K562 (cell line): ENCODE measurements at regions not wholly inside any gene's neighbourhood (a gene's known extent, or its start where the extent isn't known, plus 50 kb on each side); places are given as distances from the start of the nearest gene placed in this dataset.

Source experiments
- ATAC-seq: fragments of 200-7000 bp; cut with Tn5 transposase; 3 replicates; pipeline ENCODE4 v1.9.1; 2020; ENCODE audit warnings: moderate library complexity
- BruUV-seq: library from RNA; stranded (reverse); fragments of 400-500 nt; replicated peaks from 2 replicates; lab custom pipeline; 2021; lab: Mats Ljungman, UMichigan
- CTCF ChIA-PET: fragments of 300-600 bp; formaldehyde crosslinking; extraction: SDS; loops from one replicate; lab custom pipeline; 2021; ENCODE audit warnings: low intra/inter-chr PET ratio; lab: Yijun Ruan, JAX
- POLR2A ChIA-PET: fragments of 300-600, 350-650 bp; sonication (Branson Sonifier 250); formaldehyde crosslinking; extraction: SDS; loops from one replicate; lab custom pipeline; 2021; ENCODE audit warnings: antibody characterized with exemption, inconsistent platforms; lab: Yijun Ruan, JAX
- DNase-seq, 4 experiments: peaks; one replicate each; pipeline versions ENCODE4 v3.0.0 to v3.0.0-alpha.2; 2011 to 2018; ENCODE audit warnings: low spot score in 3 of 4, mixed read lengths in 3 of 4; ENCODE audit errors: extremely low read depth in 1 of 4
- FAIRE-seq: peaks from 2 replicates; lab custom pipeline; 2011; peaks lifted over from hg19 to GRCh38; lab: Jason Lieb, UNC
- H2AFZ ChIP-seq: 2 replicates; pipeline ENCODE4 v1.6.0; 2011; ENCODE audit warnings: low read depth, low read length, control low read depth, inconsistent platforms
- H3K27ac ChIP-seq: fragments of 200-600 bp; 3 replicates; pipeline ENCODE4 v1.8.0; 2011; ENCODE audit warnings: low read depth, mild to moderate bottlenecking, control low read depth, inconsistent platforms, low read length, moderate library complexity, mixed read lengths; ENCODE audit errors: extremely low read depth
- H3K27me3 ChIP-seq, 2 experiments: fragments of 300-600 bp in 1 of 2; 2 replicates in 1 of 2; 3 replicates in 1 of 2; pipeline versions ENCODE4 v1.6.0 to v1.8.0; 2011; ENCODE audit warnings: inconsistent platforms in 2 of 2, low read length in 2 of 2, mild to moderate bottlenecking in 1 of 2, mixed read lengths in 1 of 2, moderate library complexity in 1 of 2; ENCODE audit not compliant: control insufficient read depth in 2 of 2, insufficient read depth in 2 of 2
- H3K36me3 ChIP-seq: fragments of 300-600 bp; 3 replicates; pipeline ENCODE4 v1.8.0; 2011; ENCODE audit warnings: mild to moderate bottlenecking, low read length, inconsistent platforms; ENCODE audit not compliant: control insufficient read depth, insufficient read depth
- H3K4me1 ChIP-seq, 2 experiments: fragments of 200-600 bp in 1 of 2; replicated peaks in 1 of 2; 2 replicates in 1 of 2; 3 replicates in 1 of 2; pipeline versions ENCODE4 v1.5.1 to v1.8.0; 2011; ENCODE audit warnings: inconsistent platforms in 2 of 2, low read length in 2 of 2, mild to moderate bottlenecking in 1 of 2, mixed read lengths in 1 of 2, moderate library complexity in 1 of 2; ENCODE audit not compliant: control insufficient read depth in 2 of 2, insufficient read depth in 2 of 2
- H3K4me2 ChIP-seq: 2 replicates; pipeline ENCODE4 v1.6.1; 2011; ENCODE audit warnings: low read length, control low read depth, inconsistent platforms, mixed read lengths; ENCODE audit not compliant: insufficient read depth
- H3K4me3 ChIP-seq: fragments of 200-600 bp; sonication (generic), shearing (Covaris generic); 2 replicates; pipeline ENCODE4 v1.5.1; 2016; ENCODE audit warnings: control low read depth, inconsistent platforms
- H3K79me2 ChIP-seq: fragments of 200-600 bp; 3 replicates; pipeline ENCODE4 v1.8.0; 2011; ENCODE audit warnings: low read length, inconsistent platforms; ENCODE audit not compliant: control insufficient read depth, insufficient read depth
- H3K9ac ChIP-seq, 2 experiments: 2 replicates each; pipeline versions ENCODE4 v1.6.0 to v1.6.1; 2011; ENCODE audit warnings: low read depth in 2 of 2, low read length in 2 of 2, control low read depth in 1 of 2, inconsistent platforms in 1 of 2, mild to moderate bottlenecking in 1 of 2, mixed read lengths in 1 of 2; ENCODE audit not compliant: insufficient read depth in 1 of 2
- H3K9me1 ChIP-seq: one replicate; pipeline ENCODE4 v1.6.0; 2011; ENCODE audit warnings: inconsistent platforms, mild to moderate bottlenecking, low read length, moderate library complexity; ENCODE audit not compliant: control insufficient read depth, insufficient read depth
- H3K9me3 ChIP-seq: replicated peaks from 2 replicates; pipeline ENCODE4 v1.5.1; 2011; ENCODE audit warnings: low read depth, low read length, inconsistent platforms; ENCODE audit not compliant: control insufficient read depth, insufficient read depth
- H4K20me1 ChIP-seq: replicated peaks from 2 replicates; pipeline ENCODE4 v1.6.1; 2011; ENCODE audit warnings: low read length, inconsistent platforms, mixed read lengths; ENCODE audit not compliant: control insufficient read depth, insufficient read depth
- CCAR2 ChIP-seq: fragments of 200-400 bp; formaldehyde crosslinking; IDR thresholded peaks from 2 replicates; pipeline ENCODE4 v1.6.1; 2017; ENCODE audit warnings: mild to moderate bottlenecking, low read depth, low read length
- GATAD2A ChIP-seq: fragments of 450-650 bp; IDR thresholded peaks from 2 replicates; pipeline ENCODE4 v1.6.1; 2017
- HIVEP1 ChIP-seq: fragments of 250-450 bp; sonication (Bioruptor Pico); IDR thresholded peaks from 2 replicates; pipeline ENCODE4 v1.4.0; 2020; ENCODE audit warnings: mild to moderate bottlenecking
- KDM4B ChIP-seq, 2 experiments: fragments of 450-650 bp in 1 of 2; sonication (generic) in 1 of 2; IDR thresholded peaks; 2 replicates each; pipeline ENCODE4 v1.6.1; 2016 to 2017; ENCODE audit warnings: borderline replicate concordance in 2 of 2, antibody characterized with exemption in 1 of 2, low read depth in 1 of 2, mild to moderate bottlenecking in 1 of 2
- PPARD ChIP-seq: fragments of 250-450 bp; sonication (Bioruptor Pico); IDR thresholded peaks from 2 replicates; pipeline ENCODE4 v1.8.0; 2022; ENCODE audit warnings: inconsistent platforms, mild to moderate bottlenecking, moderate library complexity
- SMARCA4 ChIP-seq: fragments of 450-650 bp; IDR thresholded peaks from 2 replicates; pipeline ENCODE4 v1.6.1; 2016
- SMARCC2 ChIP-seq: fragments of 450-650 bp; IDR thresholded peaks from 2 replicates; pipeline ENCODE4 v1.6.1; 2017; ENCODE audit warnings: antibody characterized with exemption, moderate library complexity, mild to moderate bottlenecking, low read depth
- U2AF2 ChIP-seq: fragments of 200-400 bp; formaldehyde crosslinking; optimal IDR thresholded peaks from 2 replicates; pipeline ENCODE3; 2017; ENCODE audit warnings: low read depth, mild to moderate bottlenecking, low read length
- in situ Hi-C: fragments of 300-500 bp; cut with MboI; formaldehyde crosslinking; loops from 4 replicates; pipeline ENCODE4 v1.15.0; 2018; ENCODE audit warnings: inconsistent platforms, mixed read lengths
- intact Hi-C: fragments of 100-400 bp; cut with micrococcal nuclease; formaldehyde crosslinking; loops from 2 replicates; pipeline ENCODE4 v1.14.2; 2022
- TF ChIP-seq, protein P1 (sequence below): fragments of 450-650 bp; formaldehyde crosslinking; IDR thresholded peaks from 2 replicates; pipeline ENCODE4 v1.4.0; 2020; ENCODE audit warnings: mild to moderate bottlenecking, moderate library complexity
- TF ChIP-seq, protein P2 (sequence below), 3 experiments: fragments of 200-800 bp in 1 of 3; fragments of 250-450 bp in 1 of 3; fragments of 450-650 bp in 1 of 3; sonication (Bioruptor Pico) in 1 of 3; sonication (Bioruptor generic) in 1 of 3; formaldehyde crosslinking in 1 of 3; IDR thresholded peaks; 2 replicates each; pipeline versions ENCODE4 v1.6.1 to v1.8.0; 2016 to 2022; ENCODE audit warnings: mild to moderate bottlenecking in 2 of 3, missing genetic modification characterization in 2 of 3, missing compliant biosample characterization in 1 of 3, moderate library complexity in 1 of 3
- TF ChIP-seq, protein P3 (sequence below): sonication (generic); formaldehyde crosslinking; IDR thresholded peaks from 2 replicates; pipeline ENCODE4 v1.8.0; 2022; ENCODE audit warnings: mild to moderate bottlenecking, missing genetic modification reagents

DNA sequence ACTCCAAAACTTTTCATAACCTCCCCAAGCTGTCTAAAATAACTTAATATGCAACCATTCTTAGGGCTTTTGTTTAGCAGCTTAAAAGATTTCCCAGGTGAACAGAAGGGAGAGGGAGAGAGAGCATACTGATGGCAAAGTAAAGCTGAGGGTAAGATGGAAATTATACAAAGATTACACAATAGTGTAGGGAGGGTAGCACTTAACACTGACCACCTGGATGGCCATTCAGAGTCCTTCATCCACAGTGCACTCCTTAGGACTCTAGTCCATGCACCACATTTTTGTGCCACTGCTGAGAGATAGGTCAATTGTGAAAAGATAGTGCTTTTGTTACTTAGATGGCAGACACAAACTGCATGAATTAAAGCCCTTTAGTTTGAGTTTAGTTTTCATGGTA is 574.6 kb downstream of the LMO4 start:
- no TSS peak for BruUV-seq
- Histone ChIP-seq H3K27ac (no peak overlapping the region), H3K4me1 (no peaks in the 10 kb centered on the region), H3K9me3 (no peaks in the 10 kb centered on the region; the same call in 1 of the 2 replicates), H3K27me3 (no peaks in the 10 kb centered on the region), H3K9ac (no peak overlapping the region), H3K9me1 (no peaks in the 10 kb centered on the region), H3K4me2 (no peak overlapping the region), H3K79me2 (no peaks in the 10 kb centered on the region), H3K4me3 (no peak overlapping the region), H2AFZ (no peak overlapping the region), H4K20me1 (no peaks in the 10 kb centered on the region), H3K36me3 (no peaks in the 10 kb centered on the region)
- in situ Hi-C loops (no loop called here), intact Hi-C loops (no loop called here)
- CTCF ChIA-PET = no interaction called here
- no peak for TF ChIP-seq U2AF2
- TF ChIP-seq GATAD2A = no peak
- no peak for ATAC-seq
- DNase-seq = no peak
- POLR2A ChIA-PET = no interaction called here
- FAIRE-seq = no peak

DNA sequence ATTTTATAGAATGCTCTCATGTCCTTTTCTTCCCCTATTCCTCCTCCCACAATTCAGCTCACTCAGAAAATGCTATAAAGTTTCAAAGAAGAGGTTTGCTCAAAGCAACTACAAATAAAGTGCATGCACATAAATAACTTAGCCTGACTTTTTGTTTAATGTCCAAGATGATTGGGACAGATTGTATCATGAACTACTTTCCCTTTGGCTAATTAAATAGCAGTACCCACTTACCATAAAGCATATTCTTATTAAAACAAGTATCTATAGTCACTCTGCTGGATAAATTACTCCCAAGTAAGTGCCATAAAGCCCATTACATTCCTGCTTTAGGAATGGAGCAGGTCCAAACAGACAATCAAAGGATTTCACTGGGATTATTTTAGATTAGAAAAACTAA is 576.0 kb downstream of the LMO4 start:
- no peak overlapping the region for H3K9ac ChIP-seq
- intact Hi-C loops = no loop called here
- no peak overlapping the region for H3K4me2 ChIP-seq
- TF ChIP-seq HIVEP1 (CRISPR knock-in tag) = no peak
- TF ChIP-seq, protein P1, sequence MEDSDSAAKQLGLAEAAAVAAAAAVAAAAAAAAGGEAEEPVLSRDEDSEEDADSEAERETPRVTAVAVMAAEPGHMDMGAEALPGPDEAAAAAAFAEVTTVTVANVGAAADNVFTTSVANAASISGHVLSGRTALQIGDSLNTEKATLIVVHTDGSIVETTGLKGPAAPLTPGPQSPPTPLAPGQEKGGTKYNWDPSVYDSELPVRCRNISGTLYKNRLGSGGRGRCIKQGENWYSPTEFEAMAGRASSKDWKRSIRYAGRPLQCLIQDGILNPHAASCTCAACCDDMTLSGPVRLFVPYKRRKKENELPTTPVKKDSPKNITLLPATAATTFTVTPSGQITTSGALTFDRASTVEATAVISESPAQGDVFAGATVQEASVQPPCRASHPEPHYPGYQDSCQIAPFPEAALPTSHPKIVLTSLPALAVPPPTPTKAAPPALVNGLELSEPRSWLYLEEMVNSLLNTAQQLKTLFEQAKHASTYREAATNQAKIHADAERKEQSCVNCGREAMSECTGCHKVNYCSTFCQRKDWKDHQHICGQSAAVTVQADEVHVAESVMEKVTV (CRISPR knock-in tag) = no peak
- no peak for TF ChIP-seq SMARCA4
- no peak for TF ChIP-seq PPARD
- TF ChIP-seq KDM4B (IDR thresholded peaks at IDR 0.05; ENCODE audit: borderline replicate concordance in 2 of 2, low read depth in 1 of 2) = no peak
- TF ChIP-seq SMARCC2 = no peak
- TF ChIP-seq, protein P2, sequence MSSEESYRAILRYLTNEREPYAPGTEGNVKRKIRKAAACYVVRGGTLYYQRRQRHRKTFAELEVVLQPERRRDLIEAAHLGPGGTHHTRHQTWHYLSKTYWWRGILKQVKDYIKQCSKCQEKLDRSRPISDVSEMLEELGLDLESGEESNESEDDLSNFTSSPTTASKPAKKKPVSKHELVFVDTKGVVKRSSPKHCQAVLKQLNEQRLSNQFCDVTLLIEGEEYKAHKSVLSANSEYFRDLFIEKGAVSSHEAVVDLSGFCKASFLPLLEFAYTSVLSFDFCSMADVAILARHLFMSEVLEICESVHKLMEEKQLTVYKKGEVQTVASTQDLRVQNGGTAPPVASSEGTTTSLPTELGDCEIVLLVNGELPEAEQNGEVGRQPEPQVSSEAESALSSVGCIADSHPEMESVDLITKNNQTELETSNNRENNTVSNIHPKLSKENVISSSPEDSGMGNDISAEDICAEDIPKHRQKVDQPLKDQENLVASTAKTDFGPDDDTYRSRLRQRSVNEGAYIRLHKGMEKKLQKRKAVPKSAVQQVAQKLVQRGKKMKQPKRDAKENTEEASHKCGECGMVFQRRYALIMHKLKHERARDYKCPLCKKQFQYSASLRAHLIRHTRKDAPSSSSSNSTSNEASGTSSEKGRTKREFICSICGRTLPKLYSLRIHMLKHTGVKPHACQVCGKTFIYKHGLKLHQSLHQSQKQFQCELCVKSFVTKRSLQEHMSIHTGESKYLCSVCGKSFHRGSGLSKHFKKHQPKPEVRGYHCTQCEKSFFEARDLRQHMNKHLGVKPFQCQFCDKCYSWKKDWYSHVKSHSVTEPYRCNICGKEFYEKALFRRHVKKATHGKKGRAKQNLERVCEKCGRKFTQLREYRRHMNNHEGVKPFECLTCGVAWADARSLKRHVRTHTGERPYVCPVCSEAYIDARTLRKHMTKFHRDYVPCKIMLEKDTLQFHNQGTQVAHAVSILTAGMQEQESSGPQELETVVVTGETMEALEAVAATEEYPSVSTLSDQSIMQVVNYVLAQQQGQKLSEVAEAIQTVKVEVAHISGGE (CRISPR knock-in tag; IDR thresholded peaks at IDR 0.05) = no peak
- TF ChIP-seq, protein P3, sequence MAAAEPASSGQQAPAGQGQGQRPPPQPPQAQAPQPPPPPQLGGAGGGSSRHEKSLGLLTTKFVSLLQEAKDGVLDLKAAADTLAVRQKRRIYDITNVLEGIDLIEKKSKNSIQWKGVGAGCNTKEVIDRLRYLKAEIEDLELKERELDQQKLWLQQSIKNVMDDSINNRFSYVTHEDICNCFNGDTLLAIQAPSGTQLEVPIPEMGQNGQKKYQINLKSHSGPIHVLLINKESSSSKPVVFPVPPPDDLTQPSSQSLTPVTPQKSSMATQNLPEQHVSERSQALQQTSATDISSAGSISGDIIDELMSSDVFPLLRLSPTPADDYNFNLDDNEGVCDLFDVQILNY = no peak
- TF ChIP-seq CCAR2 = no peak
- TF ChIP-seq, all 486 proteins: peak for 0
- no peaks in the 10 kb centered on the region for H3K79me2 ChIP-seq
- no peaks in the 10 kb centered on the region for H4K20me1 ChIP-seq
- ATAC-seq (no peak), FAIRE-seq (no peak), DNase-seq (no peak)
- no peak overlapping the region for H3K27ac ChIP-seq
- in situ Hi-C loops = no loop called here
- CTCF ChIA-PET = no interaction called here
- H2AFZ ChIP-seq = no peak overlapping the region
- POLR2A ChIA-PET = no interaction called here
- no peaks in the 10 kb centered on the region for H3K27me3 ChIP-seq
- H3K4me1 ChIP-seq = no peaks in the 10 kb centered on the region
- no TSS peak for BruUV-seq
- H3K36me3 ChIP-seq = no peaks in the 10 kb centered on the region
- H3K9me3 ChIP-seq = no peaks in the 10 kb centered on the region; the same call in 1 of the 2 replicates
- no peak overlapping the region for H3K4me3 ChIP-seq
- H3K9me1 ChIP-seq = no peaks in the 10 kb centered on the region
